ENCODE measurements at regions not wholly inside any gene's neighbourhood (a gene's known extent, or its start where the extent isn't known, plus 50 kb on each side); places are given as distances from the start of the nearest gene placed in this dataset.

- no peak for DNase-seq (ENCODE audit: low read depth, low spot score)
- POLR2A ChIA-PET = no interaction called here
- TF ChIP-seq, protein P1, sequence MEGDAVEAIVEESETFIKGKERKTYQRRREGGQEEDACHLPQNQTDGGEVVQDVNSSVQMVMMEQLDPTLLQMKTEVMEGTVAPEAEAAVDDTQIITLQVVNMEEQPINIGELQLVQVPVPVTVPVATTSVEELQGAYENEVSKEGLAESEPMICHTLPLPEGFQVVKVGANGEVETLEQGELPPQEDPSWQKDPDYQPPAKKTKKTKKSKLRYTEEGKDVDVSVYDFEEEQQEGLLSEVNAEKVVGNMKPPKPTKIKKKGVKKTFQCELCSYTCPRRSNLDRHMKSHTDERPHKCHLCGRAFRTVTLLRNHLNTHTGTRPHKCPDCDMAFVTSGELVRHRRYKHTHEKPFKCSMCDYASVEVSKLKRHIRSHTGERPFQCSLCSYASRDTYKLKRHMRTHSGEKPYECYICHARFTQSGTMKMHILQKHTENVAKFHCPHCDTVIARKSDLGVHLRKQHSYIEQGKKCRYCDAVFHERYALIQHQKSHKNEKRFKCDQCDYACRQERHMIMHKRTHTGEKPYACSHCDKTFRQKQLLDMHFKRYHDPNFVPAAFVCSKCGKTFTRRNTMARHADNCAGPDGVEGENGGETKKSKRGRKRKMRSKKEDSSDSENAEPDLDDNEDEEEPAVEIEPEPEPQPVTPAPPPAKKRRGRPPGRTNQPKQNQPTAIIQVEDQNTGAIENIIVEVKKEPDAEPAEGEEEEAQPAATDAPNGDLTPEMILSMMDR (IDR thresholded peaks at IDR 0.05; ENCODE audit: insufficient read depth, low read length, missing control alignments) = no peak
- CTCF ChIA-PET = no interaction called here
- H3K4me3 ChIP-seq (ENCODE audit: low read depth, low read length) = no peak overlapping the region
Measured at GRCh38 chr18:60601249-60601648, 228.7 kb upstream of the MC4R start.

GRCh38 chr18:60623331-60623730 lies 250.8 kb upstream of the MC4R start:
- TF ChIP-seq, protein P1 (IDR thresholded peaks at IDR 0.05; ENCODE audit: insufficient read depth, low read length, missing control alignments) = no peak
- CTCF ChIA-PET = no interaction called here
- no peak overlapping the region for H3K4me3 ChIP-seq (ENCODE audit: low read depth, low read length)
- no peak for DNase-seq (ENCODE audit: low read depth, low spot score)
- POLR2A ChIA-PET = no interaction called here

- TF ChIP-seq, protein P1 (IDR thresholded peaks at IDR 0.05; ENCODE audit: insufficient read depth, low read length, missing control alignments) = no peak
- H3K4me3 ChIP-seq (ENCODE audit: low read depth, low read length) = no peak overlapping the region
- ChIA-PET POLR2A (no interaction called here), CTCF (no interaction called here)
- no peak for DNase-seq (ENCODE audit: low read depth, low spot score)
Measured at GRCh38 chr18:60624207-60624606, 251.6 kb upstream of the MC4R start.

GRCh38 chr18:60639836-60640235 lies 267.3 kb upstream of the MC4R start:
- ChIA-PET POLR2A (no interaction called here), CTCF (no interaction called here)
- TF ChIP-seq, protein P1 (IDR thresholded peaks at IDR 0.05; ENCODE audit: insufficient read depth, low read length, missing control alignments) = no peak
- no peak for DNase-seq (ENCODE audit: low read depth, low spot score)
- H3K4me3 ChIP-seq (ENCODE audit: low read depth, low read length) = no peak overlapping the region

GRCh38 chr18:60643009-60643408 lies 270.4 kb upstream of the MC4R start:
- ChIA-PET CTCF (no interaction called here), POLR2A (no interaction called here)
- no peak overlapping the region for H3K4me3 ChIP-seq (ENCODE audit: low read depth, low read length)
- TF ChIP-seq, protein P1 (IDR thresholded peaks at IDR 0.05; ENCODE audit: insufficient read depth, low read length, missing control alignments) = no peak
- DNase-seq (ENCODE audit: low read depth, low spot score) = no peak

- CTCF ChIA-PET = interaction anchor here (1.5 kb wide), 1 partner anchor 21 kb away, joined by 3 read pairs; no protein-coding TSS in a partner anchor
- POLR2A ChIA-PET = no interaction called here
- TF ChIP-seq, protein P1 (IDR thresholded peaks at IDR 0.05; ENCODE audit: insufficient read depth, low read length, missing control alignments) = no peak
- H3K4me3 ChIP-seq (ENCODE audit: low read depth, low read length) = no peak overlapping the region
- DNase-seq (ENCODE audit: low read depth, low spot score) = no peak
Measured at GRCh38 chr18:60646725-60647124, 274.1 kb upstream of the MC4R start.

Measured in AG04449 (cell line).